HG03575 (cell line): ENCODE measurements at regions not wholly inside any gene's neighbourhood (a gene's known extent, or its start where the extent isn't known, plus 50 kb on each side); places are given as distances from the start of the nearest gene placed in this dataset.

ENCODE experiments used
- ATAC-seq: cut with Tn5 transposase; IDR thresholded peaks from one replicate; pipeline ENCODE4 v1.9.1; 2021; ENCODE audit not compliant: unreplicated experiment, insufficient number of reproducible peaks, low FRiP score; ENCODE audit errors: extremely low read depth

- ATAC-seq, result no peak
Observed at GRCh38 chr12:24499151-24500146, 449.5 kb downstream of the BCAT1 start.

DNA sequence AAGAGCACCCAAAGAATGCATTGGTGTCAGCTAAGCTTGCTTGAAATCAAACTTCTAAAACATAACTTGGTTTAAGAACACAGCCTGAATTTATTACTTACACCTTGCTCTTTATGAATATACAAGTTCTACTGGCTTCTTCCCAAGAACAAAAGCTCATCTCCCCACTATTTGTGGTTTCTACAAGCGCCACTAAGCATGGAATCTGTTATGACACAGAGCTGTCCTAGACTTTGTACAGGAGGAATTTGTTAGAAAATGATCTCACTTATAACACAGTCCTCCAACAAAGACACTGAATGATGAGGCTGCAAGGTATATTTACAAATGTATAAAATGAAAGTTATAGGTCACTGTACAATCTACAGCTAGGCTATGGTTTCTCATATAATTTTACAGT, 452.1 kb downstream of the BCAT1 start:
- ATAC-seq, result no peak

DNA sequence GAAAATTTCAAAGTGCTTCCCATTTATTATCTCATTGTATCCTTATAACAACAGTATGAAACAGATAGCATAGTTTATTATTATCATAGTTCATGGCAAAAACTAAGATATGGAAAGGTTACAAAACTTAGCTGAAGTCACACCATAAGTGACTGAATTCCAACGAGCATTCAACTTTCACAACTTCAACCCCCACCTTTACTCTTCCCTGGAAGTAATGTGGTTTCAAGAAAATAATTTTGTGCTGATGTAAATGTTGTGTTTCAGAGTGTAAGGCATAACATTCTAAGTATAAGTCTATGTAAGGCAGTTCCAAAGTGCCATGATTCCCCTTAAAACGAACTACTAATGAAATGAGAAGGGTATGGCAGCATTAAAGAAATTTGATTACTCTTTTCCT, 454.5 kb downstream of the BCAT1 start:
- no peak for ATAC-seq

DNA sequence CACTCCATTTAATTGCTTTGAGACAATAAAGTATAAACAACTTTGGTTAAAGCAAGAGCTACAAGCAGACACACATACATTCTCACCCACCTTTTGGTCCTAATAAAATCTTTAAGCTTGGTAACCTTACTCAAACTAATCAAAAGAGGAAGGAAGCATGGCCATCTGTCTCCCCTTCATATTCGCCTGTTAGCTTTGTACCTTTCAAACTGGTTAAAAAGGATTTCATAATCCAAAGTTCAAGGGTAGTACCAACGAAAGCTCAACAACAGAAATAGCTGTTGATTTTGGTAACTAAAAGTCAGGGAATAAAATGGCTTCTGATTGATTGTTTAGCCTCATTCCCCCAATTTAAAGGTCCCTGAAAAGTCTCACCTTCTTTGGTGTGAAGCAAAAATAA, 456.9 kb downstream of the BCAT1 start:
- ATAC-seq, result no peak

GRCh38 chr12:24489939-24490338, 459.0 kb downstream of the BCAT1 start:
- ATAC-seq, result no peak

DNA sequence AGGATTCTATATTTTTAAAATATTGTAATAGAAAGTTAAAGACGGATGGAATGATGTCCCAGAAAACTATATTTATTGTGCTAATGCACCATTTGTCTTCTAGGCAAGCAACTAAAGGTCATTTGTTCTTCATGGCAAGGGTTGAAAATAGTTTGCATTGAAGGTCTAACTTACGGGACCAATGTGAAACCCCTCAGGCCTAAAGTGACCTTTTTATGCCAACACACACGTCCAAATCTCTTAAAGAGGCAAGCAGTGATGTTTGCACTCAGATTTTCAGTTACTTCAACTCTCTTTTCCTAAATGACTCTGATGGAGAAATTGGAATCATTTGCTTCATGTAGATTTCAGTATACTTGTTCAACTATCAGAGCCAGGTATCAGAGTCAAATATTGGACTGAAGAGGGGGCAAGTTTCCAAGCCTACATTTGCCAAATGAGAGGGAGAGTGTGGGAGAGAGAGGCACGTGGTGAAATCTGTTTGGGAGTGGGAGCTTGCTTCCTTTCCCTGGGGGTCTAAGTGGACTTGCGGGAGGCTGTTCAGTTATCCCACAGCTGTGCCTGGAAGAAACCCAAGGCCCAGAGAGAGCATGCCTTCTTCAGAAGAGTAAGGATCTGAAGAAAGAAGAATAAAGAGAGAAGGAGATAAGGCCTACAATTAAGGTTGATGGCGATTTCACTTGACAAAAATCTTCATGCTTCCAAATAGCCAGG, 459.8 kb downstream of the BCAT1 start:
- ATAC-seq, result no peak

DNA sequence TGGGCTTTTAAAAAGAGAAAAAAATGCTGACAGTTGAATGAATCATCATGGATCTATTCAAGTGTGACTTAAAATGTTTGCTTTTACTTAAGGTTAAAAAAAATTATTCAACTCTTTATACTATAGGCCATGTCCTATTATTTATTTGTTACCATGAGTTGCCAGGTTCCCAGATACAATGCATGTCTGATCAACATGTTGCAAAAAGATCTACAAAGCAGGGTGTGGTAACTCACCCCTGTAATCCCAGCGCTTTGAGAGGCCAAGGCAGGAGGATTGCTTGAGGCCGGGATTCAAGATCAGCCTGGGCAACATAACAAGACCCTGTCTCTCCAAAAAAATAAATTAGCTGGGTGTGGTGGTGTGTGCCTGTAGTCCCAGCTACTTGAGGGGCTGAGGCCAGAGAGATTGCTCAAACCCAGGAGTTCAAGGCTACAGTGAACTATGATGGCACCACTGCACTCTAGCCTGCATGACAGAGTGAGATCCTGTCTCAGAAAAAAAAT, 460.8 kb downstream of the BCAT1 start:
- no peak for ATAC-seq

DNA sequence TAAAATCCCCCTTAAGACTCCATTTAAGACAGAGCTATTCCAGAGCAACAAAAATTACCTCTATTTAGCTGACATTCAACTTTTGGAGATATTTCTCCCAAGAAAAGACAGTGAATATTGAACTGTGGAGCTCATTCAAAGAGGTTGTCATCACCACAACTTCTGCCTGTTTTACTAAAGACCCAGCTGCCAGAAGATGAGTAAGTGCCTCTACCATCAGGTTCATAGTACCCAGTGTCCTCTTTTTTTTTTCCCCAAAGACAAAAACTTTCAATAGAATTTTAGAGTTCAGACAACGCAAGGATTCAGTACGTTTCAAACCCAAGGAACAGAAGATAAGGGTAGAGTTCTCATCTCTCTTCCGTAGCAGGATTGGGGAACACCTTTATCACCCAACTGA, 461.3 kb downstream of the BCAT1 start:
- ATAC-seq, result no peak

- ATAC-seq, result no peak
Observed at GRCh38 chr12:24483732-24484131, 465.2 kb downstream of the BCAT1 start.

DNA sequence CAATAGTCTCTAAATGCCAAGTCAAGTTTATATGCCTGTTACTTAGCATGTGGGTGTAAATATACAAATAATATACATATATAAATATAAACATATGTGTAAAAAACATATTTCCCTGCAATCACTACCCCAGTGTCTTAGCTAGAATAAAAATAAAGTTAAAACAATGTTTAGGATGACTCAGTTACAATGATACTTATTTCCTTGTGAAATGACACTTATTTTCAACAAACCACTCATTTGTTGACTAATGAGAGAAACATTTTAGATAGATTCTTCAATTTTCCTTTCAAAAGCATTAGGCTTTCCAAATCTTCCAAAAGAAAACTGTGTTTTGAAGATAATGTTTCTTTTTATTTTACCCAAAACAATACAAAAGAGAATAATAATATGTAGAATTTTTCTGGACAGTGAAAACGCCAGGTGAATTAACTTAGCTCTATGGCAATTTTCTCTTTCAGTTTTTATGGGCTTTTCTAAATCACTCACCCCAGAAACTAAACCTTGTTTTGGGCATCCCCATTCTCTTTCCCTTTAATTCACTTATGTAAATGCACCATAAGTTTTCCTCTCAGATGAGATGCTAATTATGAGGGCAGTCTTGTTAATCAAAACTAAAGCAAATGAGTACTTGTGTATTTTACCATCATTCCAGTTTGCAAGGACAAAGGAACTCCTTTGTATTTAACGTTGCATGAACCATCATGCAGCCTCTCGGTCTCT, 465.9 kb downstream of the BCAT1 start:
- no peak for ATAC-seq

GRCh38 chr12:24482044-24482443, 466.9 kb downstream of the BCAT1 start:
- no peak for ATAC-seq

DNA sequence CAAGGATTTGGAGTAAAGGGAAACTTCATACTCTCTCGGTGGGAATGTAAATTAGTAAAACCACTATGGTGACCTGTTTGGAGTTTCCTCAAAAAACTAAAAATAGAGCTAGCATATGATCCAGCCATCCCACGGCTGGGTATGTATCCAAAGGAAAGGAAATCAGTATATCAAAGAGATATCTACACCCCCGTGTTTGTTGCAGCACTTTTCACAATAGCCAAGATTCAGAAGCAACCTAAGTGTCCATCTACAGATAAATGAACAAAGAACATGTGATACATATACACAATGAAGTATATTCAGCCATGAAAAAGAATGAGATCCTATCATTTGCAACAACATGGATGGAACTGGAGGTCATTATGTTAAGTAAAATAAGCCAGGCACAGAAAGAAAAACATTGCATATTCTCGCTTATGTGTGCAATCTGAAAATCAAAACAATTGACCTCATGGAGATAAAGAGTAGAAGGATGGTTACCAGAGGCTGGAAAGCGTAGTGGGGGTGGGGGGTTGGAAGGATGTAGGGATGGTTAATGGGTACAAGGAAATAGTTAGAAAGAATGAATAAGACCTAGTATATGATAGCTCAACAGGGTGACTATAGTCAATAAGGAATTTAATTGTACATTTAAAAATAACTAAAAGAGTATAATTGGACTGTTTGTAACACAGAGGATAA, 468.0 kb downstream of the BCAT1 start:
- ATAC-seq, result no peak

- no peak for ATAC-seq
Observed at GRCh38 chr12:24479131-24479530, 469.8 kb downstream of the BCAT1 start.

- no peak for ATAC-seq
Observed at GRCh38 chr12:24478254-24478653, 470.6 kb downstream of the BCAT1 start.

- no peak for ATAC-seq
Observed at GRCh38 chr12:24476310-24476709, 472.6 kb downstream of the BCAT1 start.

DNA sequence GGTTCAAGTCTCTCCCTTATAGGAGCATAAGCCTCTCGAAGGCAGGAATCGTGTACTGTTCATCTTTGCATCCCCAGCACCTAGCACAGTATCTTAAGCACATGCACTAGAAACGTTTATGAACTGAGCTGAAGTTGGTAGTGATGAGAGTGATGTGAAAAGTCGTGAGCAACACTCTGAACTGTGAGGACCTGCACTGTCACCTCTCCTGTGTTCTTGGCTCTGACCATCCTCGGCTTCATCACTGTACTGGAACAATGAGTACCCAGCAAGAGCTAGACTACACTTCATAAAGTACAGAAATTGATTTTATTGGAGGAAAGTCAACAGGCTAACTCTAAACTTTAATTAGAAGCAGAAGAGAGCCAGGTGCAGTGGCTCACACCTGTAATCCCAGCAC, 473.6 kb downstream of the BCAT1 start:
- no peak for ATAC-seq

GRCh38 chr12:24473097-24473496, 475.8 kb downstream of the BCAT1 start:
- no peak for ATAC-seq

DNA sequence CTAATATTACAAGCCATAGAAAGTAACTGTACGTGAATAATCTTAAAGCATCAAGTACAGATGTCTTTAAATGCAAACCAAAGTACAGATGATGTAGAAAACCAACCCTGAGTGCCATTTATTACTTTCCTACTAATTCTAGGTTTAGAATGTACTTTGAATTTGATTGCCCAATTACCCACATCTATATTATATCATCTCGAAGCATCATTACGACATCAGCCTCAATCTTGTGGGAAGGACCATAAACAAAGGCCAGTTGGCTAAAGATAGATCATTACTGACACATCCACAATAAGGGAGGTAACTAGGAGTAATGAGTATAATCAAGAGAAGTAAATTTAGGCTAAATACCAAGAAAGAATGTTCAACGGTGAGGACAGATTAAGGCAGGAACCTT, 478.9 kb downstream of the BCAT1 start:
- ATAC-seq, result no peak

- no peak for ATAC-seq
Observed at GRCh38 chr12:24469089-24469488, 479.8 kb downstream of the BCAT1 start.
